ENCODE measurements at regions not wholly inside any gene's neighbourhood (a gene's known extent, or its start where the extent isn't known, plus 50 kb on each side); places are given as distances from the start of the nearest gene placed in this dataset.

GRCh38 chr4:132498215-132498614, 650.9 kb upstream of the PCDH10 start:
- no peak for DNase-seq (ENCODE audit: low read depth)
- TF ChIP-seq CTCF (conservative IDR thresholded peaks at IDR 0.05; ENCODE audit: control insufficient read depth, insufficient read depth, low read depth, low read length), result no peak

GRCh38 chr4:132502096-132502552, 647.0 kb upstream of the PCDH10 start:
- DNase-seq (ENCODE audit: low read depth), result no peak
- H3K4me3 ChIP-seq (ENCODE audit: control insufficient read depth, low read depth, low read length), result no peak overlapping the region
- TF ChIP-seq CTCF (conservative IDR thresholded peaks at IDR 0.05; ENCODE audit: control insufficient read depth, insufficient read depth, low read depth, low read length), result no peak

More at GRCh38 chr4:132498215-132498614, 650.9 kb upstream of the PCDH10 start:
- H3K4me3 ChIP-seq (ENCODE audit: control insufficient read depth, low read depth, low read length), result no peak overlapping the region

GRCh38 chr4:132504438-132504837, 644.7 kb upstream of the PCDH10 start:
- H3K4me3 ChIP-seq (ENCODE audit: control insufficient read depth, low read depth, low read length), result no peak overlapping the region
- DNase-seq (ENCODE audit: low read depth), result no peak
- no peak for TF ChIP-seq CTCF (conservative IDR thresholded peaks at IDR 0.05; ENCODE audit: control insufficient read depth, insufficient read depth, low read depth, low read length)

- DNase-seq (ENCODE audit: low read depth), result no peak
- no peak overlapping the region for H3K4me3 ChIP-seq (ENCODE audit: control insufficient read depth, low read depth, low read length)
- no peak for TF ChIP-seq CTCF (conservative IDR thresholded peaks at IDR 0.05; ENCODE audit: control insufficient read depth, insufficient read depth, low read depth, low read length)
Measured at GRCh38 chr4:132506568-132506967, 642.5 kb upstream of the PCDH10 start.

GRCh38 chr4:132513491-132513890, 635.6 kb upstream of the PCDH10 start:
- no peak overlapping the region for H3K4me3 ChIP-seq (ENCODE audit: control insufficient read depth, low read depth, low read length)
- DNase-seq (ENCODE audit: low read depth), result no peak
- TF ChIP-seq CTCF (conservative IDR thresholded peaks at IDR 0.05; ENCODE audit: control insufficient read depth, insufficient read depth, low read depth, low read length), result no peak

- no peak overlapping the region for H3K4me3 ChIP-seq (ENCODE audit: control insufficient read depth, low read depth, low read length)
- no peak for DNase-seq (ENCODE audit: low read depth)
- TF ChIP-seq CTCF (conservative IDR thresholded peaks at IDR 0.05; ENCODE audit: control insufficient read depth, insufficient read depth, low read depth, low read length), result no peak
Measured at GRCh38 chr4:132526652-132527051, 622.4 kb upstream of the PCDH10 start.

GRCh38 chr4:132527817-132528216, 621.3 kb upstream of the PCDH10 start:
- TF ChIP-seq CTCF (conservative IDR thresholded peaks at IDR 0.05; ENCODE audit: control insufficient read depth, insufficient read depth, low read depth, low read length), result no peak
- DNase-seq (ENCODE audit: low read depth), result no peak
- no peak overlapping the region for H3K4me3 ChIP-seq (ENCODE audit: control insufficient read depth, low read depth, low read length)

Data from fibroblast of mammary gland (primary cell).